CD4-positive, alpha-beta T cell treated with Interleukin-4 for 1 hour (primary cell): ENCODE measurements at regions not wholly inside any gene's neighbourhood (a gene's known extent, or its start where the extent isn't known, plus 50 kb on each side); places are given as distances from the start of the nearest gene placed in this dataset.
A peak's percentile ranks its signal among the peaks of the same experiment; 100 is the strongest.

Source experiments
- DNase-seq, 2 donors: peaks; one replicate each; pipeline ENCODE4 v3.0.0-alpha.2; 2020 to 2022

- peak in 1 of 2 donors; percentile 13 for DNase-seq
Observed at GRCh38 chr2:41414486-41415230, 633.2 kb upstream of the PKDCC start.

GRCh38 chr2:41417511-41417910, 630.3 kb upstream of the PKDCC start:
- DNase-seq, result no peak

DNA sequence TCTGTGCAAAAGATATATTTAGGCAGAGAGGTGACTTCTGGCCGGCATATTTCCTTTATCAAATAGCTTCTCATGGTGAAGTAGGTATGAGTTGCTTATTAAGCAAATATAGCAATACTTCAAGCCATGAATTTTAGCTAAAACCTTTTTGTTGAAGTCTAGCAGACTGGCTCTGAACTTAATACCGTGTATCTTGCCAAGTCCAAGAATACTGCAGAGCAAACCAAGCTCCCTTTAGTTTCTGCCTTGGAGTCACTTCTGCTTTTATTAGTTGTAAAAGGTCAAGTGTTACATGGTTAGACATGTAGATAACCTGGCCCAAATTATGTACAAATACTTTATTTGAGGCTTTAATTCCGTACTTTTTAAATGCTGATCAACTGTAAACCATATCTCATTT, 627.6 kb upstream of the PKDCC start:
- DNase-seq, result no peak

GRCh38 chr2:41420872-41421271, 626.9 kb upstream of the PKDCC start:
- DNase-seq, result no peak

- no peak for DNase-seq
Observed at GRCh38 chr2:41431756-41432155, 616.1 kb upstream of the PKDCC start.

DNA sequence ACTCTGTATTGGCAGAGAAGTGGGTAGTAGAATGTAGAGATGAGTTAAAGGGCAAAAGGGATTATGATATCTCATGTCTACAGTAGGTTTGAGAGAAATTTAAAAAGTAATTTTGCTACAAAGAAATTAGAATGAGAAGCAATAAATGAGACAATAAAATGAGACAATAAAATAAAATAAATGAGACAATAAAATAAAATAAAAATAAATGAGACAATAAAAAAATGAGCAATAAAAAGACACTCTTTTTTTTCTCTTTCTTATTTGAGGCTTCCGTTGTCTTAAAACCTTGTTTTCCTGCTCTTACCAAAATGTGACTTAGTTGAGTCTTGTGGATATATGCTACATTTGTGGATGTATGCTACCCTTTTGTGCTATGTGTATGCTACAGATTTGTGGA, 615.4 kb upstream of the PKDCC start:
- DNase-seq, result no peak

- no peak for DNase-seq
Observed at GRCh38 chr2:41434991-41435390, 612.8 kb upstream of the PKDCC start.

- no peak for DNase-seq
Observed at GRCh38 chr2:41441958-41442357, 605.9 kb upstream of the PKDCC start.

- no peak for DNase-seq
Observed at GRCh38 chr2:41445865-41446264, 602.0 kb upstream of the PKDCC start.

GRCh38 chr2:41446266-41446665, 601.6 kb upstream of the PKDCC start:
- no peak for DNase-seq

DNA sequence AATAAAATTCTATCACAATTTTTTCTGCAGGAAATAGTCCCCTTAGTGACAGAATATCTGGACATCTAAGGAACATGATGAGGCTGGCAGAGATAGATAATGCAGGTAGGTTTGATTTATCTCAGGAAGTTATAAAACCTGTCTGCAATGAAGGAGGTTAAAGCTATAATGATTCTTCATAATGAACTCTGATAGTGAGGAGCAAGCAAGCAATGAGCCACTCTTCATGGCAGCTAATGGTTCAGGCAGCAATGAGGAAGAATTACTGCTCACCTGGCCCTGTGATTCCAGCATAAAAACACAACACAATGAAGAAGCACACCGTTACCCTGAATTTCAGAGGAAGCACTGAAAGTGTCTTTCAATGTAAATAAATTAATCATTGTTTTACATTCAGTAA, 599.6 kb upstream of the PKDCC start:
- DNase-seq, result no peak

DNA sequence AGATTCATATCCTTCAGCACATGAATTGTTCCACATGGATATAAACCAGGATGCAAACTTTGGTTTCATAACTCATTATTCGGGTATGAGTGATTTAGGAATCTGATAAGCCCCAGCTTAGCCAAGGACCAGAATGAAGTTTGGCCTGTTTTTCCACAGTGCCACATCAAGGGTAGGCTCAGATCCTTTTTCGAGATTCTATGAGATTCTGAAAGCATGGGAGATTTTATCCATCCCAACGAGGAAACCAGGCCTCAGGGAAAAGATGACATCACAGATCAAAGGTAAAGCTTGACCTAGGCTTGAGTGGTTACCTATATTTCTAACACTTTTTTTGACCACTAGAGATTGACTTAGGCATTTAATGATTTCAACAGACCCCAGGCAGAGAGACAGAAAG, 590.8 kb upstream of the PKDCC start:
- no peak for DNase-seq

DNA sequence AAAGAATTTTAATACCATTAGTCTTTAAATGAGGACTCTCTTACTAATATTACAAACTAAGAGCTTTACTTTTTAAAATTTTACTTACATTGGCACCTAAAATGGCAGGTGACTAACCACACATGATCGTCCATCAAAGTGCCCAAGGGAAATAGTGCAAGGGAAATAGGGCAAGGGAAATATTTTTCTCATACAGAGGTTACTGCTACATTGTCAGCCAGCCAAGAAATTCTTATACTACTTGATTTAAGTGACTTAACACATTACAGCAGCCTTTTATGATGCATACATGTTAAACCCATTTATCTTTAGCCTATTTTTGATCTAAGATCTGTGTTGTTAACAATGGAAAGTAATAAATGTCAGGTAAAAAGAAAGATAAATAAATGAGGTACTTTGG, 587.2 kb upstream of the PKDCC start:
- no peak for DNase-seq

DNA sequence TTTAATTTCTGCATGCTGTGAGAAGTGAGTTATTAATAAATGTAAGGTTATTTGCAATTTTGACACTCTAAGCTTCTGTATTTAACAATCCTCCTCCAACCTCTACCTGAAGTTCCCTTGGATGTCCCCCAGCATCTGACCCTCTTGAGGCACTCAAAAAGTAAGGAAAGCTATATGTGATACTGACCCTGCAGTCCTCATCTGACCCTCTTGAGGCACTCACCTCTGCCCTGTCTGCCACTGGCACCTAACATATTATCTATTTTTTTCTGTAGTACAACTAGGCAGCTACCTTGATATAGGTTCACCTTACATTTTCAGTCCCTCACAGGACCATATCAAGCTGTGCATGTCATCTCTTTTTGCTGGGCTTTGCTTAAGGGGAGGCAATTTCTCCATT, 583.4 kb upstream of the PKDCC start:
- DNase-seq, result no peak

DNA sequence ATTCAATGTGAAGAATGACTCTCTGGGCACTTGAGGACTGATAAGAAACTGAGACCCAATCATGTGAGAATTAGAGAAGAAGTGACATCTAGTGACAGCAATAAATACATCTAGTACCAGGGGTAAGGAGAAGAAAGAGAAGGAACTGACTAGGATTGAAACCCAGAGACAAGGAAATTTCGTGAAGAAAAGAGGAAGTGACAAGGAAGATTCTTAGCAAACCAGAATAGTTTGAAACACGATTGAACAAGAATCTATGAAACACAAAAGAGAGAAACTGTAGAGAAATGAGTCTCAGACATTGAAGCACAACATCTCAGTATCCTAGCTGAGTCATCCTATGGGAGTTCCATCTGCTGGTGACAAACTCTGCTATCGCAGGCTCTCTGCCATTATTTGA, 571.9 kb upstream of the PKDCC start:
- peak in 1 of 2 donors; percentile 1 for DNase-seq

DNA sequence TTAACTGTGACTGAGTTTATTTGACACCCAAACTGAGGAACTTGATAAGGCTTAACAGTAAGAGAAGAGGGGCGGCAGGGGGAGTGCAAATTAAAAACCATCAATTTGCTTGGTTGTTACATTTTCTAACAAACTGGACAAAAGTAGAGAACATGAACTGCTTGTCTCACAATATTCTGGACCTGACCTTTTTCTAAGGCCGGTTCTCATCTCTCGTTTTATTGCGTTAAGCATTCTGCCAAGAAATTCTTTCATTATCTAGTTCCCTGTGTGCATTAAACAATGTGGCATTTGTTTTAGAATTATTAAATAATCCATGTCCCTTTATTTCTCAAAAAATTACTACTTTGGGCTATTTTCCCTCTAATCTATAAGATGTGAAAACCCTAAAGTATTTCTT, 565.2 kb upstream of the PKDCC start:
- no peak for DNase-seq

DNA sequence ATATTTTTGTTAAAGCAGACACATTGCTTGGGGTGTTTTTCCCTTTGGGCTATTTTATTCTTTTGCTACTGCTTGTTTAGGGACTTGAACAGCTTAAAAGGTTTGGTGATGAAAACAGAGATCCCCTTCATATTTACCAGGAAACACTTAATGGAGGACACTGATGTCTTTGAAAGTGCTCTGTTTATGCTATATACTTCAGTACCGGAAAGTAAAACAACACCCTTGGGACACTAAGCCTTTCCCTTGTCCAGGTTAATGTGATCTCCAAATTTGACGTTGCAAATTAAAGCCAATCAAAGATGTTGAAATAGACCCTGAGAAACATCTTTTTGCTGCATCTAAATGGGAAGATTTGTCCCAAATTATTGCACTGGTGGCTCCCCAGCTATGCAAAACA, 564.6 kb upstream of the PKDCC start:
- no peak for DNase-seq

DNA sequence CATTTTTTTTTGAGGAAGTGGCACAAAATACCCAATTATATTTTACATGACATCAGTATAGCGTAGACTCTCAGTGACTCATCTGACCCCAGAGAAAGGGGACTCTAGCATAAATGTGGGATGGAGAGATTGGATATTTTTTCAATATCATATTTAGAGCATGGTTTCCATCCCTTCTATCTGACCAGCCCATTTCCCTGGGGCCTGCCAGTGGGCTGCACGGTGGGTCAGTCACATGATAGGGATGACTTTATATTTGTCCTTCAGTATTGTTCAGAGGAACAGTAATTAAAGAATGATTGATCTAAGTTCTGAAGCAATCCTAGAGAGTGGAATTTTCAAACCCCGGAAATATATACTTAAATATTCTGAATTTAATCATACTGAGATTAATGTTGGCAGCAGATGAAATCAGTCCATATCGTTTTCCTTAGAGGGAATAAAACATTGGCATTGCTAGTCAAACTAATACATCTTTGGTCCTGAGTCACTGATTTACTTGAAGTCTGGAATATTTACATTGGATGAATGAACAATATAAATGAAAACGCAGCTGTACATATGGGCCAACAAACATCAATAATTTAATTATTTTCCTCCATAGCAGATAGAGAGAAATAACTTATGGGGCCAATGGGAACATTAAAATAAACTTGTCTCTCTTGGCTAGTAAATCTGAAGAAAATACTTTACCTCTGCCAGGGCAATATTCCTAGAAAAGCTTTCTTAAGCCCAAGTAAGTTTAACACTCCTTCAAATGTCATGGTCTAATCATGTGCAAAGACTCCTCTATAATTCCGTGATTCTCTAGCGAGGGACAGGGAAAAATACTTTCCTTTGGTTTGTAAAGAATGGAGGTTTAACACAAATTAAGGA, 563.6 kb upstream of the PKDCC start:
- no peak for DNase-seq

DNA sequence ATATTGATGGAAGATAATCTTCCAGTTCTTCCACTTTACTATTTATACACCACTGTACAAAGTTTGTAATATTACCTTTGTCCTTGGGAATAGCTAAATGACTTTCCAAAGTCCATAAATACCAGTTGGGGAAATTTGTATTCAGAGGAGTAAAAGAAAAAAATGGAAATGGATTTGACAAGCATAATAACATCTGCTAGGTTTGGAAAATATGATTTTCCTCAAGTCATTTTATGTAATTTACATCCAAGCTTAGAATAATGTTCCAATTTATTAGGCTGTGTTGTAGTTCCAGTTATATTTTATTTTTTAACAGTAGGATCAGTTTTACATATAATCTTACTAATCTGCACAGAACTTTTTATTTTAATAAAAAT, 563.0 kb upstream of the PKDCC start:
- DNase-seq, result no peak

- no peak for DNase-seq
Observed at GRCh38 chr2:41486948-41487347, 560.9 kb upstream of the PKDCC start.

- no peak for DNase-seq
Observed at GRCh38 chr2:41488888-41489287, 558.9 kb upstream of the PKDCC start.

DNA sequence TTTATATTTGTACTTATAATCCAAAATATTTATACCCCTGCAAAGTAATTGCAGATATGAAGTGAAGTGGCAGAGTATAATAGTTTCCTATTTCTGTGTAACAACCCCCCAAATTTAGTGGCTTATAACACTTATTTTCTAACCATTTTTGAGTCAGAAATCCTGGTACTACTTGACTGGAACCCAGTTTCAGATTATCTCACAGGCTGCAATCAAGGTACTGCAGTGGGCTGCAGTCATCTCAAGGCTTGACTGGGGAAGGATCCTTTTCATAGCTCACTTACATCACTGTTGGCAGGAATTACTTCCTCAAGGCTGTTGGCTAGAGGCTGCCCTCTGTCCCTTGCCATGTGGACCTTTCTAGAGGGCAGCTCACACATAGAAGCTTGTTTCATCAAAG, 558.2 kb upstream of the PKDCC start:
- no peak for DNase-seq

DNA sequence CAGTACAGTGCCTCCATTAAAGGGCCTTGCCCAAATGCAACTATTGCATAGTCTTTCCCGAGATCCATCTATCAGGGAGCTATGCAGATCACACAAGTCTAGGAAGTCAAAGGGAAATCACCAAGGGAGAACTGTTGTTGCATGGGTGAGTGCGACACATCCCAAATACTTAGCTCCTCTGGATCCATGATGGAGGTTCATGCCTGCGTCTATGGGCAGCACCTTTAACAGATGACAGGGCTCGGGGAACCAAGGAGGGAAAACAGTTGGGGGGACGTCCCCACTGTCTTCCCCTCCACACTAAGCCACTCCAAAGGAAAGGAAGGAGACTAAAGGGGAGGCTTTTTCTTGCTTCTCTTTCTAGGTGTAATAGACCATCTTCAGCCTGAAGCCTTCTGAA, 552.8 kb upstream of the PKDCC start:
- DNase-seq, result no peak

DNA sequence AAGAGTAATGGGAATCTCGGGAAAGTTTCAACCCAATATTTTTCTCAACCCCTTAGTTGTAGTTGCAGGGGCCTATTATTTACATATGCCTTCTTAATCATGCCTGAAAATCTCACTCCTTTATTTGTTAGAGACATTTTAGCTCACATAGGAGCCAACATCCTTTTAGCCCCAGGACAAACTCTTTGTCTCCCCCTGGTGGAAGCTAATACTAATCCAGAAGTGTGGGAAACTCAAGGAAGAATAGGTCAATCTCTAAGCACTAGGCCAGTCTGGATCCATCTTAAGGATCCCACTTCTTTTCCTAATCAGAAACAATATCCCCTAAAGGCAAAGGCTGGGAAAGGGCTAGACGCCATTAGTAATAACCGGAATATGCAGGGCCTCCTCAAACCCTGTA, 550.9 kb upstream of the PKDCC start:
- DNase-seq, result no peak

DNA sequence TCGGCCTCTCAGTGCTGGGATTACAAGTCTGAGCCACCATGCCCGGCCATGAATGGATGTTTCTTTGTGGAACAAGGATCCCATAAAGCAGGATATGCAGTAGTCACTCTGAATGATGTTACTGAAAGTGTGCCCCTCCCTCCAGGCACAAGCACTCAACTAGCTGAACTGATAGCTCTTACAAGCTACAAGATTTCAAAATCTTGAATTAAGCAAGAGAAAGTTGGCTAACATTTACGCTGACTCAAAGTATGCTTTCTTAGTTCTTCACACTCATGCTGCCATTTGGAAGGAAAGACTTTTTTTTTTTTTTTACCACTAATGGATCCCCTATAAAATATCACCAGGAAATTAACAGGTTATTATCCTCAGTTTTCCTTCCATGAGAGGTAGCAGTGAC, 549.0 kb upstream of the PKDCC start:
- no peak for DNase-seq
